RWPE2 (cell line): ENCODE measurements at regions not wholly inside any gene's neighbourhood (a gene's known extent, or its start where the extent isn't known, plus 50 kb on each side); places are given as distances from the start of the nearest gene placed in this dataset.

ENCODE experiments used
- ATAC-seq: fragments of 200-7000 bp; cut with Tn5 transposase; 3 replicates; pipeline ENCODE4 v1.9.1; 2021; ENCODE audit warnings: low read depth
- DNase-seq: peaks from one replicate; pipeline ENCODE4 v3.0.0-alpha.2; 2020; ENCODE audit warnings: low spot score
- H3K27ac ChIP-seq: fragments of 450-650 bp; 2 replicates; pipeline ENCODE4 v1.5.1; 2017; ENCODE audit warnings: mild to moderate bottlenecking; ENCODE audit not compliant: poor library complexity, severe bottlenecking
- H3K27me3 ChIP-seq: fragments of 250-450 bp; sonication (Bioruptor Pico); 2 replicates; pipeline ENCODE4 v1.5.1; 2021; ENCODE audit warnings: mild to moderate bottlenecking, moderate library complexity; ENCODE audit not compliant: insufficient read depth, poor library complexity, severe bottlenecking
- H3K36me3 ChIP-seq: fragments of 250-450 bp; sonication (Bioruptor Pico); 2 replicates; pipeline ENCODE4 v1.5.1; 2020; ENCODE audit warnings: low read depth, mild to moderate bottlenecking, moderate library complexity
- H3K4me1 ChIP-seq: fragments of 250-450 bp; sonication (Bioruptor Pico); 2 replicates; pipeline ENCODE4 v1.5.1; 2021; ENCODE audit warnings: mild to moderate bottlenecking, moderate library complexity; ENCODE audit not compliant: insufficient read depth, poor library complexity, severe bottlenecking
- H3K4me3 ChIP-seq: fragments of 250-450 bp; sonication (Bioruptor Pico); 2 replicates; pipeline ENCODE4 v1.5.1; 2021; ENCODE audit warnings: mild to moderate bottlenecking, moderate library complexity; ENCODE audit not compliant: severe bottlenecking
- H3K9me3 ChIP-seq: fragments of 250-450 bp; sonication (Bioruptor Pico); 2 replicates; pipeline ENCODE4 v1.5.1; 2021; ENCODE audit warnings: mild to moderate bottlenecking, moderate library complexity; ENCODE audit not compliant: severe bottlenecking
- CTCF ChIP-seq: fragments of 450-650 bp; IDR thresholded peaks from one replicate; pipeline ENCODE4 v1.5.1; 2017; ENCODE audit warnings: mild to moderate bottlenecking, moderate library complexity; ENCODE audit not compliant: poor library complexity, severe bottlenecking

- H3K9me3 ChIP-seq, result peaks cover 7% of the 10 kb centered on the region
- no peak for DNase-seq
- H3K36me3 ChIP-seq, result no peaks in the 10 kb centered on the region
- H3K4me3 ChIP-seq, result no peak overlapping the region
- no peak for TF ChIP-seq CTCF
- peak; percentile 93 for ATAC-seq
- H3K4me1 ChIP-seq, result peaks cover 10% of the 10 kb centered on the region
- H3K27me3 ChIP-seq, result no peaks in the 10 kb centered on the region
- peak overlapping the region; percentile 73 for H3K27ac ChIP-seq
Measured at GRCh38 chr4:83207497-83208101, 77.0 kb downstream of the COQ2 start.

GRCh38 chr4:83205760-83206159 lies 78.8 kb downstream of the COQ2 start:
- DNase-seq, result no peak
- Histone ChIP-seq H3K4me1 (peaks cover 8% of the 10 kb centered on the region), H3K9me3 (peaks cover 7% of the 10 kb centered on the region), H3K36me3 (no peaks in the 10 kb centered on the region), H3K4me3 (no peak overlapping the region), H3K27ac (no peak overlapping the region), H3K27me3 (no peaks in the 10 kb centered on the region)
- ATAC-seq, result no peak
- TF ChIP-seq CTCF, result no peak

GRCh38 chr4:83204731-83205130 lies 79.9 kb downstream of the COQ2 start:
- ATAC-seq (no peak), DNase-seq (no peak)
- Histone ChIP-seq H3K4me3 (no peak overlapping the region), H3K27ac (no peak overlapping the region), H3K36me3 (no peaks in the 10 kb centered on the region), H3K27me3 (no peaks in the 10 kb centered on the region), H3K4me1 (peaks cover 8% of the 10 kb centered on the region), H3K9me3 (peaks cover 7% of the 10 kb centered on the region)
- TF ChIP-seq CTCF, result no peak

- Histone ChIP-seq H3K36me3 (no peaks in the 10 kb centered on the region), H3K9me3 (no peaks in the 10 kb centered on the region), H3K27ac (no peak overlapping the region), H3K4me1 (no peaks in the 10 kb centered on the region), H3K4me3 (no peak overlapping the region), H3K27me3 (no peaks in the 10 kb centered on the region)
- no peak for TF ChIP-seq CTCF
- ATAC-seq, result no peak
- DNase-seq, result no peak
Measured at GRCh38 chr4:83201761-83202160, 82.8 kb downstream of the COQ2 start.

GRCh38 chr4:83197555-83198235 lies 83.2 kb upstream of the PLAC8 start:
- no peak for TF ChIP-seq CTCF
- ATAC-seq, result no peak
- Histone ChIP-seq H3K27me3 (no peaks in the 10 kb centered on the region), H3K9me3 (no peaks in the 10 kb centered on the region), H3K36me3 (no peaks in the 10 kb centered on the region), H3K4me3 (no peak overlapping the region), H3K4me1 (no peaks in the 10 kb centered on the region), H3K27ac (no peak overlapping the region)
- DNase-seq, result no peak
